ENCODE measurements at regions not wholly inside any gene's neighbourhood (a gene's known extent, or its start where the extent isn't known, plus 50 kb on each side); places are given as distances from the start of the nearest gene placed in this dataset.

DNA sequence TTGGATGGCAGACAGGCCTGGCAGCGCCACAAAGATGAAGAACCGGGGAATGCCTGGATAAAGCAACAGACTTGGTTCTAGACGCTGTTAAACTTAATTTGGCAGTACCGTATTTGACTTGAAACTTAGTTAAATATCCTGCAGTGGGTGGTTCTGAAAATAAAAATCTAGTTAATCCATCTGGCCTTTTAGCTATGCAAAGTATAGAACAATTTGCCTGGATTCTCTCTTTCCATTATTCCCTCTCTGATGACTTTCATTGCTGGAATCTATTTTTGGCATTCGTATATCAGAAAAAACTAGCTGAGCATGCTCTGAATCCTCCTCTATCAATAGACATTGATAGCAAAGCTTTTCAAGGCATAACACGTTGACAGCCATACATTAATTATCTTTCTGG lies 203.6 kb downstream of the MACC1 start:
- Histone ChIP-seq H3K4me1 (ENCODE audit: insufficient read depth) (peaks cover 34% of the 10 kb centered on the region), H3K27me3 (ENCODE audit: insufficient read depth) (no peaks in the 10 kb centered on the region), H2AFZ (no peak overlapping the region), H3K4me2 (no peak overlapping the region), H3K27ac (ENCODE audit: low read depth) (no peak overlapping the region; the same call in 1 of the 2 replicates), H3K9me2 (ENCODE audit: insufficient read depth) (no peaks in the 10 kb centered on the region), H3F3A (replicated peaks; ENCODE audit: low read depth) (no peaks in the 10 kb centered on the region), H4K20me1 (replicated peaks; ENCODE audit: insufficient read depth) (no peaks in the 10 kb centered on the region), H3K36me3 (ENCODE audit: insufficient read depth) (no peaks in the 10 kb centered on the region), H3K4me3 (no peak overlapping the region), H3K79me2 (replicated peaks; ENCODE audit: insufficient read depth) (peaks cover 13% of the 10 kb centered on the region; the same call in 1 of the 2 replicates)
- ATAC-seq (no peak), DNase-seq (ENCODE audit: low spot score) (no peak)
- TF ChIP-seq, protein P1, sequence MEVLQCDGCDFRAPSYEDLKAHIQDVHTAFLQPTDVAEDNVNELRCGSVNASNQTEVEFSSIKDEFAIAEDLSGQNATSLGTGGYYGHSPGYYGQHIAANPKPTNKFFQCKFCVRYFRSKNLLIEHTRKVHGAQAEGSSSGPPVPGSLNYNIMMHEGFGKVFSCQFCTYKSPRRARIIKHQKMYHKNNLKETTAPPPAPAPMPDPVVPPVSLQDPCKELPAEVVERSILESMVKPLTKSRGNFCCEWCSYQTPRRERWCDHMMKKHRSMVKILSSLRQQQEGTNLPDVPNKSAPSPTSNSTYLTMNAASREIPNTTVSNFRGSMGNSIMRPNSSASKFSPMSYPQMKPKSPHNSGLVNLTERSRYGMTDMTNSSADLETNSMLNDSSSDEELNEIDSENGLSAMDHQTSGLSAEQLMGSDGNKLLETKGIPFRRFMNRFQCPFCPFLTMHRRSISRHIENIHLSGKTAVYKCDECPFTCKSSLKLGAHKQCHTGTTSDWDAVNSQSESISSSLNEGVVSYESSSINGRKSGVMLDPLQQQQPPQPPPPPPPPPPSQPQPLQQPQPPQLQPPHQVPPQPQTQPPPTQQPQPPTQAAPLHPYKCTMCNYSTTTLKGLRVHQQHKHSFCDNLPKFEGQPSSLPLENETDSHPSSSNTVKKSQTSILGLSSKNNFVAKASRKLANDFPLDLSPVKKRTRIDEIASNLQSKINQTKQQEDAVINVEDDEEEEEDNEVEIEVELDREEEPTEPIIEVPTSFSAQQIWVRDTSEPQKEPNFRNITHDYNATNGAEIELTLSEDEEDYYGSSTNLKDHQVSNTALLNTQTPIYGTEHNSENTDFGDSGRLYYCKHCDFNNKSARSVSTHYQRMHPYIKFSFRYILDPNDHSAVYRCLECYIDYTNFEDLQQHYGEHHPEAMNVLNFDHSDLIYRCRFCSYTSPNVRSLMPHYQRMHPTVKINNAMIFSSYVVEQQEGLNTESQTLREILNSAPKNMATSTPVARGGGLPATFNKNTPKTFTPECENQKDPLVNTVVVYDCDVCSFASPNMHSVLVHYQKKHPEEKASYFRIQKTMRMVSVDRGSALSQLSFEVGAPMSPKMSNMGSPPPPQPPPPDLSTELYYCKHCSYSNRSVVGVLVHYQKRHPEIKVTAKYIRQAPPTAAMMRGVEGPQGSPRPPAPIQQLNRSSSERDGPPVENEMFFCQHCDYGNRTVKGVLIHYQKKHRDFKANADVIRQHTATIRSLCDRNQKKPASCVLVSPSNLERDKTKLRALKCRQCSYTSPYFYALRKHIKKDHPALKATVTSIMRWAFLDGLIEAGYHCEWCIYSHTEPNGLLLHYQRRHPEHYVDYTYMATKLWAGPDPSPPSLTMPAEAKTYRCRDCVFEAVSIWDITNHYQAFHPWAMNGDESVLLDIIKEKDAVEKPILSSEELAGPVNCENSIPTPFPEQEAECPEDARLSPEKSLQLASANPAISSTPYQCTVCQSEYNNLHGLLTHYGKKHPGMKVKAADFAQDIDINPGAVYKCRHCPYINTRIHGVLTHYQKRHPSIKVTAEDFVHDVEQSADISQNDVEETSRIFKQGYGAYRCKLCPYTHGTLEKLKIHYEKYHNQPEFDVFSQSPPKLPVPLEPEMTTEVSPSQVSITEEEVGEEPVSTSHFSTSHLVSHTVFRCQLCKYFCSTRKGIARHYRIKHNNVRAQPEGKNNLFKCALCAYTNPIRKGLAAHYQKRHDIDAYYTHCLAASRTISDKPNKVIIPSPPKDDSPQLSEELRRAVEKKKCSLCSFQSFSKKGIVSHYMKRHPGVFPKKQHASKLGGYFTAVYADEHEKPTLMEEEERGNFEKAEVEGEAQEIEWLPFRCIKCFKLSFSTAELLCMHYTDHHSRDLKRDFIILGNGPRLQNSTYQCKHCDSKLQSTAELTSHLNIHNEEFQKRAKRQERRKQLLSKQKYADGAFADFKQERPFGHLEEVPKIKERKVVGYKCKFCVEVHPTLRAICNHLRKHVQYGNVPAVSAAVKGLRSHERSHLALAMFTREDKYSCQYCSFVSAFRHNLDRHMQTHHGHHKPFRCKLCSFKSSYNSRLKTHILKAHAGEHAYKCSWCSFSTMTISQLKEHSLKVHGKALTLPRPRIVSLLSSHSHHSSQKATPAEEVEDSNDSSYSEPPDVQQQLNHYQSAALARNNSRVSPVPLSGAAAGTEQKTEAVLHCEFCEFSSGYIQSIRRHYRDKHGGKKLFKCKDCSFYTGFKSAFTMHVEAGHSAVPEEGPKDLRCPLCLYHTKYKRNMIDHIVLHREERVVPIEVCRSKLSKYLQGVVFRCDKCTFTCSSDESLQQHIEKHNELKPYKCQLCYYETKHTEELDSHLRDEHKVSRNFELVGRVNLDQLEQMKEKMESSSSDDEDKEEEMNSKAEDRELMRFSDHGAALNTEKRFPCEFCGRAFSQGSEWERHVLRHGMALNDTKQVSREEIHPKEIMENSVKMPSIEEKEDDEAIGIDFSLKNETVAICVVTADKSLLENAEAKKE (CRISPR knock-in tag; IDR thresholded peaks at IDR 0.05): no peak
- TF ChIP-seq ZNF114 (CRISPR knock-in tag; IDR thresholded peaks at IDR 0.05): no peak
- no peak for TF ChIP-seq JUNB (IDR thresholded peaks at IDR 0.05; ENCODE audit: unreplicated experiment)
- no peak for TF ChIP-seq STAT1 (IDR thresholded peaks at IDR 0.05; ENCODE audit: unreplicated experiment)
- no peak for TF ChIP-seq ETS1 (IDR thresholded peaks at IDR 0.05)
- TF ChIP-seq CTCF (conservative IDR thresholded peaks at IDR 0.05; ENCODE audit: low read depth in 2 of 2): no peak
- TF ChIP-seq CREB1 (CRISPR knock-in tag; IDR thresholded peaks at IDR 0.05; ENCODE audit: low read depth): no peak
- no peak for TF ChIP-seq EZH2phosphoT487 (IDR thresholded peaks at IDR 0.05; ENCODE audit: unreplicated experiment)
- no peak for TF ChIP-seq ZNF331 (CRISPR knock-in tag; IDR thresholded peaks at IDR 0.05; ENCODE audit: low read depth)
- TF ChIP-seq NANOG (IDR thresholded peaks at IDR 0.05; ENCODE audit: borderline replicate concordance): no peak
- no peak for TF ChIP-seq EZH2 (IDR thresholded peaks at IDR 0.05; ENCODE audit: low read depth, unreplicated experiment)
- TF ChIP-seq, protein P2, sequence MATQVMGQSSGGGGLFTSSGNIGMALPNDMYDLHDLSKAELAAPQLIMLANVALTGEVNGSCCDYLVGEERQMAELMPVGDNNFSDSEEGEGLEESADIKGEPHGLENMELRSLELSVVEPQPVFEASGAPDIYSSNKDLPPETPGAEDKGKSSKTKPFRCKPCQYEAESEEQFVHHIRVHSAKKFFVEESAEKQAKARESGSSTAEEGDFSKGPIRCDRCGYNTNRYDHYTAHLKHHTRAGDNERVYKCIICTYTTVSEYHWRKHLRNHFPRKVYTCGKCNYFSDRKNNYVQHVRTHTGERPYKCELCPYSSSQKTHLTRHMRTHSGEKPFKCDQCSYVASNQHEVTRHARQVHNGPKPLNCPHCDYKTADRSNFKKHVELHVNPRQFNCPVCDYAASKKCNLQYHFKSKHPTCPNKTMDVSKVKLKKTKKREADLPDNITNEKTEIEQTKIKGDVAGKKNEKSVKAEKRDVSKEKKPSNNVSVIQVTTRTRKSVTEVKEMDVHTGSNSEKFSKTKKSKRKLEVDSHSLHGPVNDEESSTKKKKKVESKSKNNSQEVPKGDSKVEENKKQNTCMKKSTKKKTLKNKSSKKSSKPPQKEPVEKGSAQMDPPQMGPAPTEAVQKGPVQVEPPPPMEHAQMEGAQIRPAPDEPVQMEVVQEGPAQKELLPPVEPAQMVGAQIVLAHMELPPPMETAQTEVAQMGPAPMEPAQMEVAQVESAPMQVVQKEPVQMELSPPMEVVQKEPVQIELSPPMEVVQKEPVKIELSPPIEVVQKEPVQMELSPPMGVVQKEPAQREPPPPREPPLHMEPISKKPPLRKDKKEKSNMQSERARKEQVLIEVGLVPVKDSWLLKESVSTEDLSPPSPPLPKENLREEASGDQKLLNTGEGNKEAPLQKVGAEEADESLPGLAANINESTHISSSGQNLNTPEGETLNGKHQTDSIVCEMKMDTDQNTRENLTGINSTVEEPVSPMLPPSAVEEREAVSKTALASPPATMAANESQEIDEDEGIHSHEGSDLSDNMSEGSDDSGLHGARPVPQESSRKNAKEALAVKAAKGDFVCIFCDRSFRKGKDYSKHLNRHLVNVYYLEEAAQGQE (IDR thresholded peaks at IDR 0.05; ENCODE audit: unreplicated experiment): no peak
- TF ChIP-seq POLR2AphosphoS5 (IDR thresholded peaks at IDR 0.05; ENCODE audit: low read depth): no peak
- Mint-ChIP-seq H3K36me3 (ENCODE audit: low read depth) (no peaks in the 10 kb centered on the region), H3K4me3 (no peak overlapping the region), H3K27me3 (ENCODE audit: insufficient read depth, low read depth, poor library complexity) (no peaks in the 10 kb centered on the region), H3K4me1 (peaks cover 12% of the 10 kb centered on the region), H3K27ac (no peak overlapping the region), H3K9me3 (no peaks in the 10 kb centered on the region)

Data from GM23338 (cell line).